Right atrium auricular region (tissue), 2 donors: ENCODE measurements at regions not wholly inside any gene's neighbourhood (a gene's known extent, or its start where the extent isn't known, plus 50 kb on each side); places are given as distances from the start of the nearest gene placed in this dataset.

Source experiments
- DNase-seq: peaks from one replicate; pipeline ENCODE4 v3.0.0-alpha.2; 2019; ENCODE audit warnings: low spot score
- H3K27ac ChIP-seq, 2 donors: fragments of 200-600 bp; sonication (generic); 1 replicate in 1 of 2; 2 replicates in 1 of 2; pipeline ENCODE4 v1.5.1; 2016 to 2019
- H3K27me3 ChIP-seq, 2 donors: fragments of 200-600 bp; sonication (generic); one replicate each; pipeline versions ENCODE4 v1.5.1 to v1.6.0; 2017 to 2019
- H3K36me3 ChIP-seq: fragments of 200-600 bp; sonication (generic); one replicate; pipeline ENCODE4 v1.5.1; 2016
- H3K4me1 ChIP-seq, 2 donors: fragments of 200-600 bp; sonication (generic); one replicate each; pipeline versions ENCODE4 v1.5.1 to v1.6.0; 2017 to 2019
- H3K4me3 ChIP-seq, 2 donors: fragments of 200-600 bp; sonication (generic); 1 replicate in 1 of 2; 2 replicates in 1 of 2; pipeline ENCODE4 v1.5.1; 2017 to 2019; ENCODE audit warnings: mild to moderate bottlenecking in 1 of 2, moderate library complexity in 1 of 2
- H3K9me3 ChIP-seq, 2 donors: fragments of 200-600 bp; sonication (generic); one replicate each; pipeline ENCODE4 v1.5.1; 2019
- TF ChIP-seq, protein P1 (sequence below), 2 donors: fragments of 200-600 bp; sonication (generic); IDR thresholded peaks; one replicate each; pipeline ENCODE4 v1.5.1; 2019; ENCODE audit warnings: antibody characterized with exemption in 2 of 2

GRCh38 chr19:31532034-31532433 lies 182.8 kb upstream of the TSHZ3 start:
- Histone ChIP-seq H3K27me3 (no peaks in the 10 kb centered on the region), H3K9me3 (peaks cover 0 to 6% of the 10 kb centered on the region in 2 donors), H3K4me3 (no peak overlapping the region), H3K4me1 (no peaks in the 10 kb centered on the region), H3K27ac (no peak overlapping the region), H3K36me3 (no peaks in the 10 kb centered on the region)
- peak; percentile 32 for DNase-seq
- TF ChIP-seq, protein P1, sequence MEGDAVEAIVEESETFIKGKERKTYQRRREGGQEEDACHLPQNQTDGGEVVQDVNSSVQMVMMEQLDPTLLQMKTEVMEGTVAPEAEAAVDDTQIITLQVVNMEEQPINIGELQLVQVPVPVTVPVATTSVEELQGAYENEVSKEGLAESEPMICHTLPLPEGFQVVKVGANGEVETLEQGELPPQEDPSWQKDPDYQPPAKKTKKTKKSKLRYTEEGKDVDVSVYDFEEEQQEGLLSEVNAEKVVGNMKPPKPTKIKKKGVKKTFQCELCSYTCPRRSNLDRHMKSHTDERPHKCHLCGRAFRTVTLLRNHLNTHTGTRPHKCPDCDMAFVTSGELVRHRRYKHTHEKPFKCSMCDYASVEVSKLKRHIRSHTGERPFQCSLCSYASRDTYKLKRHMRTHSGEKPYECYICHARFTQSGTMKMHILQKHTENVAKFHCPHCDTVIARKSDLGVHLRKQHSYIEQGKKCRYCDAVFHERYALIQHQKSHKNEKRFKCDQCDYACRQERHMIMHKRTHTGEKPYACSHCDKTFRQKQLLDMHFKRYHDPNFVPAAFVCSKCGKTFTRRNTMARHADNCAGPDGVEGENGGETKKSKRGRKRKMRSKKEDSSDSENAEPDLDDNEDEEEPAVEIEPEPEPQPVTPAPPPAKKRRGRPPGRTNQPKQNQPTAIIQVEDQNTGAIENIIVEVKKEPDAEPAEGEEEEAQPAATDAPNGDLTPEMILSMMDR (IDR thresholded peaks at IDR 0.05) = no peak

DNA sequence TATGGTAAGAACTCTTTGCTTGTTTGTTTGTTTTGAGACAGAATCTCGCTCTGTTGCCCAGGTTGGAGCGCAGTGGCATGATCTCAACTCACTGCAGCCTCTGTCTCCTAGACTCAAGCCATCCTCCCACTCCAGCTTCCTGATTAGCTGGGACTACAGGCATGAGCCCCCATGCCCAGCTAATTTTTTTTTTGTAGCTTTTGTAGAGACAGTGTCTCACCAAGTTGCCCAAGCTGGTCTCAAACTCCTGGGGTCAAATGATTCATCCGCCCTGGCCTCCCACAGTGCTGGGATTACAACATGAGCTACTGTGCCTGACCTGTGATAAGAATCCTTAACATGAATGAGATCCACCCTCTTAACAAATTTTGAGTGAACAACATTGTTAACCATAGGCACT lies 183.9 kb upstream of the TSHZ3 start:
- H3K4me3 ChIP-seq = no peak overlapping the region
- DNase-seq = peak; percentile 30
- TF ChIP-seq, protein P1 (IDR thresholded peaks at IDR 0.05) = no peak
- no peaks in the 10 kb centered on the region for H3K36me3 ChIP-seq
- no peaks in the 10 kb centered on the region for H3K27me3 ChIP-seq
- H3K4me1 ChIP-seq = no peaks in the 10 kb centered on the region
- H3K27ac ChIP-seq = no peak overlapping the region
- H3K9me3 ChIP-seq = no peaks in the 10 kb centered on the region

- Histone ChIP-seq H3K4me1 (no peaks in the 10 kb centered on the region), H3K36me3 (no peaks in the 10 kb centered on the region), H3K9me3 (no peaks in the 10 kb centered on the region), H3K27ac (no peak overlapping the region), H3K27me3 (no peaks in the 10 kb centered on the region), H3K4me3 (no peak overlapping the region)
- peak; percentile 40 for DNase-seq
- TF ChIP-seq, protein P1 (IDR thresholded peaks at IDR 0.05) = no peak
Measured at GRCh38 chr19:31534231-31534630, 185.0 kb upstream of the TSHZ3 start.

- H3K4me3 ChIP-seq = no peak overlapping the region
- TF ChIP-seq, protein P1 (IDR thresholded peaks at IDR 0.05) = no peak
- no peaks in the 10 kb centered on the region for H3K4me1 ChIP-seq
- no peaks in the 10 kb centered on the region for H3K36me3 ChIP-seq
- no peaks in the 10 kb centered on the region for H3K27me3 ChIP-seq
- peak; percentile 36 for DNase-seq
- no peak overlapping the region for H3K27ac ChIP-seq
- no peaks in the 10 kb centered on the region for H3K9me3 ChIP-seq
Measured at GRCh38 chr19:31534786-31535657, 185.8 kb upstream of the TSHZ3 start.

- Histone ChIP-seq H3K9me3 (no peaks in the 10 kb centered on the region), H3K4me3 (no peak overlapping the region), H3K4me1 (no peaks in the 10 kb centered on the region), H3K27ac (no peak overlapping the region), H3K27me3 (no peaks in the 10 kb centered on the region), H3K36me3 (no peaks in the 10 kb centered on the region)
- DNase-seq = peak; percentile 16
- TF ChIP-seq, protein P1 (IDR thresholded peaks at IDR 0.05) = no peak
Measured at GRCh38 chr19:31535691-31536460, 186.6 kb upstream of the TSHZ3 start.
